ENCODE measurements at regions not wholly inside any gene's neighbourhood (a gene's known extent, or its start where the extent isn't known, plus 50 kb on each side); places are given as distances from the start of the nearest gene placed in this dataset.

DNA sequence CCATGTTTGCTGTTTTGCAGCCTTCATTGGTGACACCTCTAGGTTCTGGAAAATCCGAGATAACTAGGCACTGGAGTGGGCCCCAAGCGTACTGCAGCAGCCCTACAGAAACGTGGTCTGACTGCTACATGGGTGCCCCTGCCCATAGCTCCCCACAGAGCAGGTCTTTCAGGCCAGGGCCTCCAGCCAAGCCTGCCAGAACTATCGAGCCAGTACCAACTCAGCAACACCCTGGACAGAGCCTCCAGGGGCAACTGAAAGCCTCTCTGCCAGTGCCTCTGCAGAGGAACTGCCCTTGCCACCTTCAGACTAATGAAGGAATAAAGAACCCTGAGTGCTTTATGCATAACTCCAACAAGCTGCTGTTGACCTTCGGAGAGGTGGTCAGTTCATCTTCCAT lies 111.1 kb upstream of the PPP3CA start:
- POLR2A ChIA-PET, result no interaction called here
- ATAC-seq, result no peak
- Histone ChIP-seq H3K4me2 (ENCODE audit: low read depth, low read length) (no peak overlapping the region), H3K4me3 (replicated peaks in 1 of 3; ENCODE audit: insufficient read depth in 1 of 3, low read depth in 2 of 3, low read length in 3 of 3) (no peak overlapping the region), H3K9ac (ENCODE audit: insufficient read depth, low read depth, low read length) (no peak overlapping the region), H3K27me3 (ENCODE audit: control insufficient read depth in 1 of 2, insufficient read depth in 2 of 2, low read length in 2 of 2) (no peaks in the 10 kb centered on the region), H3K9me3 (ENCODE audit: low read length) (no peaks in the 10 kb centered on the region), H3K36me3 (replicated peaks in 1 of 2; ENCODE audit: control insufficient read depth in 1 of 2, insufficient read depth in 2 of 2, low read length in 2 of 2) (no peaks in the 10 kb centered on the region), H4K20me1 (ENCODE audit: insufficient read depth, low read length) (no peaks in the 10 kb centered on the region), H2AFZ (ENCODE audit: low read length) (no peak overlapping the region), H3K79me2 (ENCODE audit: insufficient read depth, low read length) (no peaks in the 10 kb centered on the region), H3K27ac (ENCODE audit: extremely low read length, insufficient read depth, low read length) (no peak overlapping the region), H3K4me1 (ENCODE audit: insufficient read depth, low read length) (no peaks in the 10 kb centered on the region)
- no peak for DNase-seq (ENCODE audit: low spot score)
- TF ChIP-seq RARA (CRISPR knock-in tag; IDR thresholded peaks at IDR 0.05), result no peak
- TF ChIP-seq RBAK (CRISPR knock-in tag; IDR thresholded peaks at IDR 0.05), result no peak
- TF ChIP-seq TEAD3 (CRISPR knock-in tag; optimal IDR thresholded peaks at IDR 0.05; ENCODE audit: borderline replicate concordance), result no peak
- TF ChIP-seq SMYD3 (CRISPR knock-in tag; IDR thresholded peaks at IDR 0.05), result no peak
- TF ChIP-seq, protein P1, sequence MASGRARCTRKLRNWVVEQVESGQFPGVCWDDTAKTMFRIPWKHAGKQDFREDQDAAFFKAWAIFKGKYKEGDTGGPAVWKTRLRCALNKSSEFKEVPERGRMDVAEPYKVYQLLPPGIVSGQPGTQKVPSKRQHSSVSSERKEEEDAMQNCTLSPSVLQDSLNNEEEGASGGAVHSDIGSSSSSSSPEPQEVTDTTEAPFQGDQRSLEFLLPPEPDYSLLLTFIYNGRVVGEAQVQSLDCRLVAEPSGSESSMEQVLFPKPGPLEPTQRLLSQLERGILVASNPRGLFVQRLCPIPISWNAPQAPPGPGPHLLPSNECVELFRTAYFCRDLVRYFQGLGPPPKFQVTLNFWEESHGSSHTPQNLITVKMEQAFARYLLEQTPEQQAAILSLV (CRISPR knock-in tag; IDR thresholded peaks at IDR 0.05; ENCODE audit: borderline replicate concordance), result no peak
- TF ChIP-seq SALL2 (CRISPR knock-in tag; IDR thresholded peaks at IDR 0.05), result no peak
- TF ChIP-seq ZNF558 (CRISPR knock-in tag; IDR thresholded peaks at IDR 0.05; ENCODE audit: borderline replicate concordance), result no peak
- no peak for TF ChIP-seq ATF4 (CRISPR knock-in tag; IDR thresholded peaks at IDR 0.05)
- no peak for TF ChIP-seq NKX3-1 (CRISPR knock-in tag; IDR thresholded peaks at IDR 0.05)
- intact Hi-C loops (cut with micrococcal nuclease; ENCODE audit: unreplicated experiment) (no loop called here), in situ Hi-C loops (cut with HindIII; ENCODE audit: extremely low pct_ligation_motif_present, low pct_unique_long_range_greater_than_20kb) (no loop called here)
- CTCF ChIA-PET (ENCODE audit: low intra/inter-chr PET ratio, low total read pairs), result no interaction called here
- WGBS (ENCODE audit: low lambda C conversion rate), result 60% methylated on average over 1 of the region's 5 CpGs
- FAIRE-seq, result no peak
- no TSS peak for BruUV-seq (replicated peaks)
